CD4-positive, alpha-beta memory T cell (primary cell): ENCODE measurements at regions not wholly inside any gene's neighbourhood (a gene's known extent, or its start where the extent isn't known, plus 50 kb on each side); places are given as distances from the start of the nearest gene placed in this dataset.
A peak's percentile ranks its signal among the peaks of the same experiment; 100 is the strongest.
"Not testable (repeated sequence)": the region's sequence is repeated elsewhere in the genome, so short reads cannot be mapped to it uniquely, and the experiment has no call there.

Experiments used
- CTCF ChIA-PET: fragments of 350-600 bp; sonication (Branson Sonifier 250); formaldehyde crosslinking; loops from one replicate; lab custom pipeline; 2021; ENCODE audit warnings: inconsistent platforms; ENCODE audit not compliant: partially characterized antibody; lab: Charles Lee
- POLR2A ChIA-PET: fragments of 350-600 bp; sonication (Branson Sonifier 250); formaldehyde crosslinking; loops from one replicate; lab custom pipeline; 2021; ENCODE audit not compliant: partially characterized antibody; lab: Charles Lee
- DNase-seq, 5 donors: peaks; one replicate each; pipeline versions ENCODE4 v3.0.0 to v3.0.0-alpha.2; 2020 to 2022; ENCODE audit warnings: mixed read lengths in 1 of 5
- H3K27ac ChIP-seq: one replicate; pipeline ENCODE4 v1.7.0; 2013; ENCODE audit warnings: low read depth, low read length
- H3K27me3 ChIP-seq: 2 replicates; pipeline ENCODE4 v1.7.0; 2013; ENCODE audit warnings: mild to moderate bottlenecking, low read length, moderate library complexity; ENCODE audit not compliant: insufficient read depth
- H3K36me3 ChIP-seq: 2 replicates; pipeline ENCODE4 v1.7.0; 2013; ENCODE audit warnings: mild to moderate bottlenecking, low read length, moderate library complexity; ENCODE audit not compliant: insufficient read depth
- H3K4me1 ChIP-seq: 2 replicates; pipeline ENCODE4 v1.7.0; 2013; ENCODE audit warnings: mild to moderate bottlenecking, low read length, moderate library complexity; ENCODE audit not compliant: insufficient read depth
- H3K4me3 ChIP-seq, 2 donors: one replicate each; pipeline ENCODE4 v1.7.0; 2013; ENCODE audit warnings: low read length in 2 of 2, mild to moderate bottlenecking in 1 of 2
- H3K9me3 ChIP-seq, 2 donors: one replicate each; pipeline ENCODE4 v1.7.0; 2013; ENCODE audit warnings: low read length in 2 of 2, control low read depth in 1 of 2; ENCODE audit not compliant: control insufficient read depth in 1 of 2
- H3K27ac Mint-ChIP-seq, 7 donors: one replicate each; pipeline ENCODE4 v1.8.0; 2020 to 2021; ENCODE audit warnings: mixed read lengths in 7 of 7, mild to moderate bottlenecking in 6 of 7, inconsistent platforms in 3 of 7, moderate library complexity in 3 of 7
- H3K27me3 Mint-ChIP-seq, 2 donors: one replicate each; pipeline ENCODE4 v1.8.0; 2020 to 2021; ENCODE audit warnings: mixed read lengths in 2 of 2
- H3K36me3 Mint-ChIP-seq, 2 donors: one replicate each; pipeline ENCODE4 v1.8.0; 2020 to 2021; ENCODE audit warnings: mixed read lengths in 2 of 2, inconsistent platforms in 1 of 2, mild to moderate bottlenecking in 1 of 2
- H3K4me1 Mint-ChIP-seq, 4 donors: one replicate each; pipeline ENCODE4 v1.8.0; 2020 to 2021; ENCODE audit warnings: mixed read lengths in 4 of 4, mild to moderate bottlenecking in 1 of 4
- H3K4me3 Mint-ChIP-seq, 8 donors: one replicate each; pipeline ENCODE4 v1.8.0; 2020 to 2021; ENCODE audit warnings: mixed read lengths in 8 of 8, mild to moderate bottlenecking in 7 of 8, moderate library complexity in 6 of 8, inconsistent platforms in 3 of 8
- H3K9me3 Mint-ChIP-seq, 8 donors: one replicate each; pipeline ENCODE4 v1.8.0; 2020 to 2021; ENCODE audit warnings: mixed read lengths in 8 of 8, mild to moderate bottlenecking in 5 of 8, inconsistent platforms in 3 of 8, moderate library complexity in 1 of 8
- intact Hi-C: fragments of 100-400 bp; cut with micrococcal nuclease; formaldehyde crosslinking; loops from one replicate; pipeline ENCODE4 v1.15.1; 2023

- H3K9me3 Mint-ChIP-seq, H3K4me3 Mint-ChIP-seq, H3K36me3 Mint-ChIP-seq, H3K27ac ChIP-seq, H3K27ac Mint-ChIP-seq, H3K4me1 ChIP-seq, H3K27me3 ChIP-seq, H3K27me3 Mint-ChIP-seq, intact Hi-C loops, H3K9me3 ChIP-seq, DNase-seq, H3K4me1 Mint-ChIP-seq, H3K4me3 ChIP-seq, H3K36me3 ChIP-seq: not testable (repeated sequence)
- ChIA-PET POLR2A (interaction anchor here (1.2 kb wide), 1 partner anchor 67 kb away, joined by 3 read pairs; no protein-coding TSS in a partner anchor), CTCF (interaction anchor here (1.7 to 5.1 kb wide), 3 partner anchors 15 to 71 kb away, joined by 5 to 81 read pairs (median 20); no protein-coding TSS in a partner anchor)
Measured at GRCh38 chr10:61818251-61818650, 83.2 kb upstream of the ARID5B start.

- Mint-ChIP-seq H3K27me3 (no peaks in the 10 kb centered on the region), H3K4me1 (no peaks in the 10 kb centered on the region), H3K27ac (no peak overlapping the region), H3K36me3 (no peaks in the 10 kb centered on the region), H3K4me3 (no peak overlapping the region), H3K9me3 (no peaks in the 10 kb centered on the region)
- H3K36me3 ChIP-seq, result no peaks in the 10 kb centered on the region
- H3K4me1 ChIP-seq, result no peaks in the 10 kb centered on the region
- H3K27ac ChIP-seq, result no peak overlapping the region
- H3K4me3 ChIP-seq, result no peak overlapping the region
- no peaks in the 10 kb centered on the region for H3K27me3 ChIP-seq
- no peaks in the 10 kb centered on the region for H3K9me3 ChIP-seq
- POLR2A ChIA-PET, result interaction anchor here (0.6 kb wide), 1 partner anchor 148 kb away, joined by 3 read pairs; no protein-coding TSS in a partner anchor
- no peak for DNase-seq
- CTCF ChIA-PET, result interaction anchor here (0.7 to 5.1 kb wide), 6 partner anchors 12 to 72 kb away, joined by 3 to 81 read pairs (median 4); no protein-coding TSS in a partner anchor
- intact Hi-C loops, result loop anchor here (1.0 kb wide), 1 partner anchor 68 kb away; no protein-coding TSS in a partner anchor
Measured at GRCh38 chr10:61819208-61819607, 82.3 kb upstream of the ARID5B start.

- Mint-ChIP-seq H3K36me3 (no peaks in the 10 kb centered on the region), H3K27ac (no peak overlapping the region), H3K4me3 (no peak overlapping the region), H3K27me3 (no peaks in the 10 kb centered on the region), H3K4me1 (no peaks in the 10 kb centered on the region), H3K9me3 (no peaks in the 10 kb centered on the region)
- H3K27me3 ChIP-seq, result no peaks in the 10 kb centered on the region
- ChIA-PET POLR2A (no interaction called here), CTCF (interaction anchor here (1.2 to 5.1 kb wide), 2 partner anchors 70 to 71 kb away, joined by 8 to 81 read pairs; no protein-coding TSS in a partner anchor)
- H3K36me3 ChIP-seq, result no peaks in the 10 kb centered on the region
- H3K9me3 ChIP-seq, result no peaks in the 10 kb centered on the region
- no peaks in the 10 kb centered on the region for H3K4me1 ChIP-seq
- no peak overlapping the region for H3K4me3 ChIP-seq
- intact Hi-C loops, result no loop called here
- no peak for DNase-seq
- H3K27ac ChIP-seq, result no peak overlapping the region
Measured at GRCh38 chr10:61821153-61821552, 80.3 kb upstream of the ARID5B start.

- no peak overlapping the region for H3K27ac ChIP-seq
- no peaks in the 10 kb centered on the region for H3K36me3 Mint-ChIP-seq
- ChIA-PET POLR2A (no interaction called here), CTCF (interaction anchor here (1.0 to 1.2 kb wide), 2 partner anchors 10 to 71 kb away, joined by 3 to 8 read pairs; no protein-coding TSS in a partner anchor)
- no peak overlapping the region for H3K4me3 Mint-ChIP-seq
- H3K36me3 ChIP-seq, result no peaks in the 10 kb centered on the region
- H3K27ac Mint-ChIP-seq, result peak overlapping the region in 1 of 7 donors; percentile 31
- intact Hi-C loops, result no loop called here
- H3K9me3 Mint-ChIP-seq, result no peaks in the 10 kb centered on the region
- no peaks in the 10 kb centered on the region for H3K4me1 ChIP-seq
- no peaks in the 10 kb centered on the region for H3K4me1 Mint-ChIP-seq
- no peak overlapping the region for H3K4me3 ChIP-seq
- H3K27me3 Mint-ChIP-seq, result no peaks in the 10 kb centered on the region
- no peaks in the 10 kb centered on the region for H3K27me3 ChIP-seq
- DNase-seq, result no peak
- no peaks in the 10 kb centered on the region for H3K9me3 ChIP-seq
Measured at GRCh38 chr10:61821693-61822092, 79.8 kb upstream of the ARID5B start.

- DNase-seq, result no peak
- no peak overlapping the region for H3K4me3 ChIP-seq
- H3K27ac ChIP-seq, result no peak overlapping the region
- Mint-ChIP-seq H3K27ac (peak overlapping the region in 1 of 7 donors; percentile 31), H3K4me1 (no peaks in the 10 kb centered on the region), H3K4me3 (no peak overlapping the region), H3K36me3 (no peaks in the 10 kb centered on the region), H3K27me3 (no peaks in the 10 kb centered on the region), H3K9me3 (no peaks in the 10 kb centered on the region)
- H3K27me3 ChIP-seq, result no peaks in the 10 kb centered on the region
- H3K36me3 ChIP-seq, result no peaks in the 10 kb centered on the region
- ChIA-PET POLR2A (no interaction called here), CTCF (interaction anchor here (1.0 to 1.2 kb wide), 2 partner anchors 9 to 72 kb away, joined by 3 to 8 read pairs; no protein-coding TSS in a partner anchor)
- no peaks in the 10 kb centered on the region for H3K9me3 ChIP-seq
- H3K4me1 ChIP-seq, result no peaks in the 10 kb centered on the region
- intact Hi-C loops, result no loop called here
Measured at GRCh38 chr10:61822096-61822495, 79.4 kb upstream of the ARID5B start.

GRCh38 chr10:61822781-61823230 lies 78.7 kb upstream of the ARID5B start:
- no peak for DNase-seq
- Histone ChIP-seq H3K27me3 (no peaks in the 10 kb centered on the region), H3K36me3 (no peaks in the 10 kb centered on the region), H3K9me3 (no peaks in the 10 kb centered on the region), H3K4me1 (no peaks in the 10 kb centered on the region), H3K4me3 (no peak overlapping the region), H3K27ac (no peak overlapping the region)
- Mint-ChIP-seq H3K4me3 (no peak overlapping the region), H3K36me3 (no peaks in the 10 kb centered on the region), H3K9me3 (no peaks in the 10 kb centered on the region), H3K4me1 (no peaks in the 10 kb centered on the region), H3K27ac (no peak overlapping the region), H3K27me3 (no peaks in the 10 kb centered on the region)
- ChIA-PET CTCF (no interaction called here), POLR2A (no interaction called here)
- intact Hi-C loops, result no loop called here

- Histone ChIP-seq H3K4me3 (no peak overlapping the region), H3K4me1 (no peaks in the 10 kb centered on the region), H3K27ac (no peak overlapping the region), H3K9me3 (no peaks in the 10 kb centered on the region), H3K27me3 (no peaks in the 10 kb centered on the region), H3K36me3 (no peaks in the 10 kb centered on the region)
- no peak overlapping the region for H3K27ac Mint-ChIP-seq
- POLR2A ChIA-PET, result no interaction called here
- no peaks in the 10 kb centered on the region for H3K27me3 Mint-ChIP-seq
- H3K4me1 Mint-ChIP-seq, result no peaks in the 10 kb centered on the region
- intact Hi-C loops, result no loop called here
- no peaks in the 10 kb centered on the region for H3K36me3 Mint-ChIP-seq
- H3K9me3 Mint-ChIP-seq, result no peaks in the 10 kb centered on the region
- DNase-seq, result no peak
- no peak overlapping the region for H3K4me3 Mint-ChIP-seq
- CTCF ChIA-PET, result interaction anchor here (1.4 kb wide), 1 partner anchor 10 kb away, joined by 3 read pairs; no protein-coding TSS in a partner anchor
Measured at GRCh38 chr10:61825001-61825400, 76.5 kb upstream of the ARID5B start.
